Osteoblast (primary cell): ENCODE measurements at regions not wholly inside any gene's neighbourhood (a gene's known extent, or its start where the extent isn't known, plus 50 kb on each side); places are given as distances from the start of the nearest gene placed in this dataset.

ENCODE experiments used
- DNase-seq: peaks from one replicate; pipeline ENCODE4 v3.0.0; 2011; ENCODE audit warnings: low spot score, mixed read lengths; ENCODE audit not compliant: insufficient read length; ENCODE audit errors: missing footprints
- H2AFZ ChIP-seq: 2 replicates; pipeline ENCODE4 v1.6.0; 2011; ENCODE audit warnings: mild to moderate bottlenecking, low read length
- H3K27ac ChIP-seq: 2 replicates; pipeline ENCODE4 v1.5.1; 2011; ENCODE audit warnings: mild to moderate bottlenecking, low read depth, low read length, moderate library complexity
- H3K27me3 ChIP-seq: 2 replicates; pipeline ENCODE4 v1.6.0; 2012; ENCODE audit warnings: mild to moderate bottlenecking, control low read depth, inconsistent platforms, low read length, moderate library complexity; ENCODE audit not compliant: insufficient read depth
- H3K36me3 ChIP-seq: 2 replicates; pipeline ENCODE4 v1.5.1; 2011; ENCODE audit warnings: mild to moderate bottlenecking, low read length, control low read depth, moderate library complexity; ENCODE audit not compliant: insufficient read depth
- H3K4me1 ChIP-seq: 2 replicates; pipeline ENCODE4 v1.5.1; 2011; ENCODE audit warnings: mild to moderate bottlenecking, low read length, control low read depth, moderate library complexity; ENCODE audit not compliant: insufficient read depth
- H3K4me2 ChIP-seq: 2 replicates; pipeline ENCODE4 v1.6.0; 2011; ENCODE audit warnings: mild to moderate bottlenecking, low read length; ENCODE audit not compliant: insufficient read depth
- H3K4me3 ChIP-seq: fragments of 200-600 bp; sonication (generic); 3 replicates; pipeline ENCODE4 v1.5.1; 2012; ENCODE audit warnings: mild to moderate bottlenecking, low read length, inconsistent platforms; ENCODE audit not compliant: insufficient read depth
- H3K79me2 ChIP-seq: 2 replicates; pipeline ENCODE4 v1.6.0; 2012; ENCODE audit warnings: mild to moderate bottlenecking, low read length, control low read depth, inconsistent platforms; ENCODE audit not compliant: insufficient read depth
- H3K9me3 ChIP-seq: 2 replicates; pipeline ENCODE4 v1.5.1; 2011; ENCODE audit warnings: low read depth, low read length, control low read depth
- H4K20me1 ChIP-seq: 2 replicates; pipeline ENCODE4 v1.6.0; 2012; ENCODE audit warnings: mild to moderate bottlenecking, low read length, control low read depth; ENCODE audit not compliant: insufficient read depth
- TF ChIP-seq, protein P1 (sequence below): IDR thresholded peaks from 2 replicates; pipeline ENCODE4 v1.5.1; 2011; ENCODE audit warnings: mild to moderate bottlenecking, low read depth, low read length, moderate library complexity; ENCODE audit errors: extremely low read depth

DNA sequence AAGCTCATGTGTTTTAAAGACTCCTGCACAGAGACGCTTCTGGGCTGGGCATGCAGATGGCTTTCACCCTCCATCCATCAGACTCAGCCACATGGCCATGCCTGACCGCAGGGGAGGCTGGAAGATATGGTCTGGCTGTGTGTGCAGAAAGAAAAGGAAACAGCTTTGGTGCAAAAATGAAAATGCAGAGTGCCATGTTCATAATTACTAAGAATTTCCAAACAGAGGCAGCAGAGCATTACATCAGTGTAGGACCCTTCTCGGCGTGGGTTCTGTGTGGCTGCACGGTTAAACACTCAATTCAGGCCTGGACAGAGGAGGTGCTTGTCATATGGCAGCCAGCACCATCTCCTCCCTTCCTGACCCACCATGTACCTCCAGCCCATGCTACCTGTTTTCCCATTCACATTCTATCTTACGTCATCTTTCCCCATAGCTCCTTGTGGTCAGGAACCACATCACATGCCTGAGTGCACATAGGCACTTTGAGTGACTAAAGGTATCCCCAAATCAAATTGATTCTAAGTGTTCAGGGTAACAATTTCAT, 200.3 kb upstream of the ID2 start:
- peaks cover 10% of the 10 kb centered on the region for H3K4me1 ChIP-seq
- TF ChIP-seq, protein P1, sequence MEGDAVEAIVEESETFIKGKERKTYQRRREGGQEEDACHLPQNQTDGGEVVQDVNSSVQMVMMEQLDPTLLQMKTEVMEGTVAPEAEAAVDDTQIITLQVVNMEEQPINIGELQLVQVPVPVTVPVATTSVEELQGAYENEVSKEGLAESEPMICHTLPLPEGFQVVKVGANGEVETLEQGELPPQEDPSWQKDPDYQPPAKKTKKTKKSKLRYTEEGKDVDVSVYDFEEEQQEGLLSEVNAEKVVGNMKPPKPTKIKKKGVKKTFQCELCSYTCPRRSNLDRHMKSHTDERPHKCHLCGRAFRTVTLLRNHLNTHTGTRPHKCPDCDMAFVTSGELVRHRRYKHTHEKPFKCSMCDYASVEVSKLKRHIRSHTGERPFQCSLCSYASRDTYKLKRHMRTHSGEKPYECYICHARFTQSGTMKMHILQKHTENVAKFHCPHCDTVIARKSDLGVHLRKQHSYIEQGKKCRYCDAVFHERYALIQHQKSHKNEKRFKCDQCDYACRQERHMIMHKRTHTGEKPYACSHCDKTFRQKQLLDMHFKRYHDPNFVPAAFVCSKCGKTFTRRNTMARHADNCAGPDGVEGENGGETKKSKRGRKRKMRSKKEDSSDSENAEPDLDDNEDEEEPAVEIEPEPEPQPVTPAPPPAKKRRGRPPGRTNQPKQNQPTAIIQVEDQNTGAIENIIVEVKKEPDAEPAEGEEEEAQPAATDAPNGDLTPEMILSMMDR, result no peak
- H3K36me3 ChIP-seq, result no peaks in the 10 kb centered on the region
- H3K4me3 ChIP-seq, result no peak overlapping the region
- no peaks in the 10 kb centered on the region for H3K9me3 ChIP-seq
- H3K27ac ChIP-seq, result no peak overlapping the region
- H3K79me2 ChIP-seq, result no peaks in the 10 kb centered on the region
- no peak overlapping the region for H3K4me2 ChIP-seq
- no peaks in the 10 kb centered on the region for H4K20me1 ChIP-seq
- DNase-seq, result no peak
- H3K27me3 ChIP-seq, result peaks cover 5% of the 10 kb centered on the region
- H2AFZ ChIP-seq, result no peak overlapping the region

DNA sequence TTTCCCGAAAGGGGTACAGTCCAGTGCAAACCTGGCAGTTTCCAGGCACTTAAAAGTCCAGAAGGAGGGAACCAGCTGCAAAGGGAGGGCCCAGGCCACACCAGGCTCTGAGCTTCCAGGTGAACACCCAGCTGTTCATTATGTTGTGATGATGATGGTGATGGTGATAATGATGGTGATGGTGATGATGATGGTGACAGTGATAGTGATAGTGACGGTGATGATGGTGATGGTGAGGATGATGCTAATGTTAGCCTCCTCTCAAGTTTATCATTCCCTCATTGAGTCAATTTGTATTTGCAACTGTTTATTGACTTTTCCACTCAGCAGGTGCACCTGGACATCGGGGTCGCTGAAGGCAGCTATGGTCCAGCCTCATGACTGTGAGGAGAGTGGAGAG, 199.4 kb upstream of the ID2 start:
- H3K27ac ChIP-seq, result no peak overlapping the region
- no peaks in the 10 kb centered on the region for H3K79me2 ChIP-seq

GRCh38 chr2:8484502-8485283, 197.2 kb upstream of the ID2 start:
- H3K36me3 ChIP-seq, result no peaks in the 10 kb centered on the region
- no peak overlapping the region for H3K27ac ChIP-seq
- no peaks in the 10 kb centered on the region for H3K9me3 ChIP-seq
- H3K4me3 ChIP-seq, result no peak overlapping the region
- peaks cover 5% of the 10 kb centered on the region for H3K27me3 ChIP-seq
- no peaks in the 10 kb centered on the region for H3K79me2 ChIP-seq
- no peak overlapping the region for H2AFZ ChIP-seq
- H3K4me1 ChIP-seq, result no peaks in the 10 kb centered on the region
- H3K4me2 ChIP-seq, result no peak overlapping the region
- TF ChIP-seq, protein P1, result no peak
- H4K20me1 ChIP-seq, result no peaks in the 10 kb centered on the region
- no peak for DNase-seq

More for the DNA sequence above, 199.4 kb upstream of the ID2 start:
- no peak overlapping the region for H2AFZ ChIP-seq
- no peak for DNase-seq
- no peaks in the 10 kb centered on the region for H4K20me1 ChIP-seq
- no peak overlapping the region for H3K4me3 ChIP-seq
- TF ChIP-seq, protein P1, result no peak
- no peak overlapping the region for H3K4me2 ChIP-seq
- H3K36me3 ChIP-seq, result no peaks in the 10 kb centered on the region
- peaks cover 5% of the 10 kb centered on the region for H3K27me3 ChIP-seq
- H3K9me3 ChIP-seq, result no peaks in the 10 kb centered on the region
- H3K4me1 ChIP-seq, result peaks cover 10% of the 10 kb centered on the region

DNA sequence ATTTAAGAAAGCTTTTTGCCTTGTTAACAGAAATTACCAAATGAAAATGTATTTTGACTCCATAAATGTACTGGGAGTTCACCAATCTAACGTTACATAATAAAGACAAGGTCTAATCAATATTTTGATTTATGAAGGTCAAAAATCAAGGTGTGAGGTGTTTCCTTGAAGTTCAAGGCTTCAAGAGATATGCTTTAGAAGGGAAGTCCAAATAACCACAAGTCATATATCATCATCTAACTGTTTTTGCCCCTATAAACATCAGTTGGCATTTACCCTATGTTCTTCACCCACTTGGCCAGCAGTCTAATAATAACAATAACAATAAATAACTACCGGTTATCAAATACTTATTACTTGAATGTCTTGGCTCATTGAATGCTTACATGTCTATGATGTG, 196.1 kb upstream of the ID2 start:
- H3K4me3 ChIP-seq, result no peak overlapping the region
- H3K4me2 ChIP-seq, result no peak overlapping the region
- no peaks in the 10 kb centered on the region for H3K79me2 ChIP-seq
- TF ChIP-seq, protein P1, result no peak
- H3K27me3 ChIP-seq, result peaks cover 5% of the 10 kb centered on the region
- no peaks in the 10 kb centered on the region for H3K36me3 ChIP-seq
- H4K20me1 ChIP-seq, result no peaks in the 10 kb centered on the region
- no peak for DNase-seq
- H3K9me3 ChIP-seq, result no peaks in the 10 kb centered on the region
- H3K27ac ChIP-seq, result no peak overlapping the region
- no peak overlapping the region for H2AFZ ChIP-seq
- no peaks in the 10 kb centered on the region for H3K4me1 ChIP-seq
